HG02970 (cell line): ENCODE measurements at regions not wholly inside any gene's neighbourhood (a gene's known extent, or its start where the extent isn't known, plus 50 kb on each side); places are given as distances from the start of the nearest gene placed in this dataset.

Experiments used
- ATAC-seq: cut with Tn5 transposase; IDR thresholded peaks from one replicate; pipeline ENCODE4 v1.9.1; 2021; ENCODE audit warnings: mild to moderate bottlenecking, moderate library complexity, moderate number of reproducible peaks; ENCODE audit not compliant: unreplicated experiment, low FRiP score

DNA sequence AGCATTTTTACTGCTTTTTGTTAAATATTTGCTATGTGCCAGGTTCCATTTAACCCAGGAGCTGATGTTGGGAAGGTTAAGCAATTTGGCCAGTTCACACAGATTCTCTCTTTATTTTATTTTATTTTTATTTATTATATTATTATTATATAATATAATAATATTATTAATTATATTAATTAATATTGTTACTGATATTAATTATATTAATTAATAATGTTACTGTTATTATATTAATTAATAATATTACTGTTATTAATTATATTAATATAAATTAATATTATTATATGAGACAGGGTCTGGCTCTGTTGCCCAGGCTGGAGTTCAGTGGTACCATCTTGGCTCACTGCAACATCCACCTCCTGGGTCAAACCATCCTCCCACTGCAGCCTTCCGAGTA lies 593.0 kb upstream of the SGCD start:
- no peak for ATAC-seq

GRCh38 chr5:155735388-155735787 lies 591.6 kb upstream of the SGCD start:
- no peak for ATAC-seq

DNA sequence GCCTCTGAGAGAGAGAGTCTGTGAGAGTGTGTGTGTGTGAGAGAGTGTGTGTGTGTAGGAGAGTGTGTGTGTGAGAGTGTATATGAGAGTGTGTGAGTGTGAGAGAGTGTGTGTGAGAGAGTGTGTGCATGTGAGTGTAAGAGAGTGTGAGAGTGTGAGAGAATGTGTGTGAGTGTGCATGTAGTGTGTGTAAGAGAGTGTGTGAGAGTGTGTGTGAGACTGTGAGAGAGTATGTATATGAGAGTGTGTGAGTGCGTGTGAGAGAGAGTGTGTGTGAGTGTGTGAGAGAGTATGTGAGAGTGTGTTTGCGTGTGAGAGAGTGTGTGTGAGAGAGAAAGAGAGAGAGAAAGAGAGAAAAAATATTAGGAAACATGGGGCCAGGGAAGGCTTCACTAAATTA lies 588.3 kb upstream of the SGCD start:
- ATAC-seq: no peak

- ATAC-seq: no peak
These were observed 580.5 kb upstream of the SGCD start for GRCh38 chr5:155746367-155747038.

GRCh38 chr5:155750101-155750500 lies 576.9 kb upstream of the SGCD start:
- no peak for ATAC-seq

DNA sequence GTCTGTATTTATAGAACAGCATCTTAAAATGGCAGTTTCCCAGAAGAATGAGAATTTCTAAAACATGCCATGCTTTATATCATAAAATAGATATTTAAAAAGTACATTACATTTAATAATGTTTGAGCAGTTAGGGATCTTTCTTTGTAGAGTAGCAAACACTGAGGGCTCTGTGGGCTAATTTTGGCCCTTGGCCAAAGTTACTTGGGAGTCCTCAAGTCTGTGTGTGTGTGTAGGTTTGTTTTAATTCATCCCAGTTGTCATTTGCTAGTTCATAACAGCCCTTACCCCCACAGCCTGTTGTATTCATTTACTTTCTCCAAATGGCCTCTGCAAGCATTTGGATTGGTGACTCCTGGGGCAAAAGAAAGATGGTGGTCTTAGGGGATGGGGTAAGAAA lies 576.4 kb upstream of the SGCD start:
- ATAC-seq: no peak

GRCh38 chr5:155753943-155754581 lies 572.9 kb upstream of the SGCD start:
- ATAC-seq: no peak

DNA sequence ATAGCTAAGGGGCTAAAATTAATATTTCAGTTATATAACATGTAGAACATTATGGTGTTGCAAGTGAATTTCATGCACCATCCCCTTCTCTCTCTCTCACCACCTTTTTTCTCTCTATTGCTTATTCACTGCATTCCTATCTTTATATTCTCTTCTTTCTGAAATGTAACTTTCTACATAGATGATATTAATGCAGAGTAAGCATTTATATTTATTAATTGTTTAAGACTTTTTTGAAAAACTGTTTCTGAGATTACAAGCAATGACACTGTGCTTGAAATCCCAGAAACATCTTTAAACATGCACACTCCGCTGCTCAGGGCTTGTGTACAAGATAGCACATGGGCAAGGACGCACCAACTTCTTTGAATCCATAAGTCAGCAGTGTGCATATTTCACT lies 567.7 kb upstream of the SGCD start:
- no peak for ATAC-seq

DNA sequence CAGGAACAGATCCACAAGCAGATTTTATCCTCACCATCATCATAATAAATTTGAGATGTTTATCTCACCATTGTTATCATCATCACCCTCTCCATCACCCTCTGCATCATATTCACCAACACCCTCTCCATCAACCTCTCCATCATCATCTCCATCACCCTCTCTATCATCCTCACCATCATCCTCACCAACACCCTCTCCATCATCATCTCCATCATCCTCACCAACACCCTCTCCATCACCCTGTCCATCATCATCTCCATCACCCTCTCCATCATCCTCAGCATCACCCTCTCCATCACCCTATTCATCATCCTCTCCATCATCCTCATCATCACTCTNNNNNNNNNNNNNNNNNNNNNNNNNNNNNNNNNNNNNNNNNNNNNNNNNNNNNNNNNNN lies 567.0 kb upstream of the SGCD start:
- ATAC-seq: no peak

- ATAC-seq: no peak
These were observed 565.5 kb upstream of the SGCD start for GRCh38 chr5:155761502-155761901.

DNA sequence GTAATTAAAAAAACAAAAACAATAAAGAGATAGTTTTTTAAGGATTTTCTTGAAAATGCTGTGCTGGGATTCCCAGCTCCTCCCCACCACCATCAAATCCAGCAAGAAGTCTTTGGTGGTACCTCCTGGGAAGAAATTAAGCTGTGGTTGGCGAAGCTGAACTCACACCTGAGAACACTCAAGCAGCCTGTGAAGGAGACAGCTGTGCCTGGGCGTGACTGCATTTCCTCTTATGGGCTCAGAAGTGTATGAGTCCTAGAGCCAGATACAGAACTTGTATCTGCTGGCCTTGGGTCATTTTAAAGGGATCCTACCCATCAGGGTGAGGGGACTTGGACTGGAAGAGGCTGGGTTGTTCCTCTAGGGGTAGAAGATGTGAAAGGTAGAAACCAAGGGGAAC lies 561.2 kb upstream of the SGCD start:
- no peak for ATAC-seq

GRCh38 chr5:155767470-155767869 lies 559.5 kb upstream of the SGCD start:
- no peak for ATAC-seq

GRCh38 chr5:155768332-155768731 lies 558.6 kb upstream of the SGCD start:
- ATAC-seq: no peak

- ATAC-seq: no peak
These were observed 554.8 kb upstream of the SGCD start for GRCh38 chr5:155772009-155772662.

- ATAC-seq: no peak
These were observed 553.3 kb upstream of the SGCD start for GRCh38 chr5:155773680-155774079.

DNA sequence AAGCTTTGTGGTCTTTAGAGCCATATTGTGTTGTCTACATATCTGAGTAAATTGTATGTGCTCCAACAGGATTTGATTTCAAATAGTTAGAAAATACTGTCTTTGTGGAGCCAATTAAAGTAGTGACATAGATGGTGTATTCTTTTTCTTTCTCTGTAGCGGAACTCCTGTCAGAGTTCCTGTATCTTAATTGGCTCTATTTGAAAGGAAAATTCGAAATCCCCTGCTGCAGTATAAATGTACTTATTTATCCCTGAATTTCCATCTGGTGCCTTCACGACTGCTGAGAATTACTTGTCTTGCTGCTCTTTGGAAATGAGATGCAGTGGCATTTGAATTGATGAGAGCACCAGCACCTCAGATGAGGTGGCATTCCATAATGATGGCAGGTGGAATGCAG lies 546.7 kb upstream of the SGCD start:
- ATAC-seq: no peak

DNA sequence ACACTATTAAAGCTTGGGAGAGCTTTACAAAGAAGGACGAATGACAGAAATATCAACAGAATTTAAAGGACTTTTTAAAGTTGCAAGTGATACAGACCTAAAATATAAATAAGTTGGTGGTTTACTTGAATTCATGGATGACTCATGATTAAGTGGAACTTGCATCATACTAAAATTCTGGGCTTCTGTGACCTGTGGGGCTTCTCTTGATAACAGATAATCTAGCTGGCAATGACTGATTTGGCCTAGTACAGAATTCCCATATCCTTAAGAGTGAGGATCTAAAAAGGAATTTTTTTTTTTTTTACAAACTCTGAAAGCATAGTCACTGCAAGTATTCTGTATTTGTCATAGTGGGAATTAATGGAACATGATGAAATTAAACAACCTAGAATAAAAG lies 543.7 kb upstream of the SGCD start:
- ATAC-seq: no peak

DNA sequence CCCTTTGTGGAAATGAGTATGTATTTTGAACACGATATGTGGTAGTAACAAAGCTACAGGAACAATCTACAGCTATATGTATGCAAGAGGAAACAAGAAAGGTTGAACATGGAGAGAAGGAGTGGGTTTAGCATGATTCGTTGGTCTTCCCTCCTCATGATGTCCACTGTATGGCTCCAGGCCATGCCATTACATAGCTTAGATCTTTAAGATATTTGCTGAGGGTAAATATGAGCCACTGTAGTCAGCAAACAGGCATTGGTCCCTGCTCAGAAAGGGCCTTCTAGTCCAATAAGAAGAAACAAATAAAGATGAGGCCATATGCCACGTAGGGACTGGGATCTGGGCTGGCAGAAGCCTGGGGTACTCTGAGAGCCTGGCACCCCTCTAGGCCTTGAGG lies 543.2 kb upstream of the SGCD start:
- ATAC-seq: no peak

DNA sequence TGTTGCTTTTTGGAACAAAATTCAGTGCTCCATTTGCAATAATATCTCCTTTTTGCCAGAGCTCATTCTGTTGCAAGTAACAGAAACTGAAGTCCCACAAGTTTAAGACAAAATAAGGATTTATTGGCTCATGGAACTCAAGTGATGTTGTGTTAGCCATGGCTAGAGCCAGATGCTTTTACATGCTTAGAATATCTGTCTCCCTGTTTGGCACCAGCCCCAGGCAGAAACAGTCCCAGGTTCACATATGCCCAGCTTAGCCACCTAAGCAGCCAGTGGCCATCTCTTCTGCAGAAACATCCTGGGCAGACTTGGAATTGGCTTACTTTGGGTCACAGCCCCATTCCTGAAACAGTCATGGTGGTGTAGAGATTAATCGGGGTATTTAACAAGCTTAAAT lies 540.9 kb upstream of the SGCD start:
- no peak for ATAC-seq

GRCh38 chr5:155792873-155793272 lies 534.1 kb upstream of the SGCD start:
- no peak for ATAC-seq

DNA sequence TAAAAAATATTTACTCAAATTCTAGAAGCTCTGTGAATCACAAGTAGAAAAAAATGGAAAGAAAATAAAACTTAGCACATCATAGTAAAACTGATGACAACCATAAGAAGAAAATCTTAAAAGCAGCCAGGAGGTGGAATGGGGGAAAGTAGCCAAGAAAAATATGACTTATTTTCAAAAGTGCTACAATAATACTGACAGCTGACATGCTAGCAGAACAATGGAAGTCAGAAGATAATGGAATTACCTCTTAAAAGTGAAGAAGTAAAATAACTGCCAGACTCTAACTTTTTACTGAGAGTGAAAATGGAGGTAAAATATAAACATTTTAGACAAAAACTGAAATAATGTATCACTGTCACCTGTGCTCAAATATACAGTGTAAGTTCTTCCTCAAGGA lies 532.2 kb upstream of the SGCD start:
- no peak for ATAC-seq

GRCh38 chr5:155799308-155799707 lies 527.7 kb upstream of the SGCD start:
- no peak for ATAC-seq
